WTC11 (cell line): ENCODE measurements at regions not wholly inside any gene's neighbourhood (a gene's known extent, or its start where the extent isn't known, plus 50 kb on each side); places are given as distances from the start of the nearest gene placed in this dataset.

Experiments used
- ATAC-seq: fragments of 200-7000 bp; cut with Tn5 transposase; 2 replicates; pipeline ENCODE4 v1.10.0; 2021; ENCODE audit warnings: mild to moderate bottlenecking, moderate library complexity
- CTCF ChIA-PET: fragments of 300-600 bp; sonication (Branson Sonifier 250); formaldehyde crosslinking; loops from one replicate; lab custom pipeline; 2021; ENCODE audit warnings: antibody characterized with exemption; lab: Charles Lee
- POLR2A ChIA-PET: fragments of 350-600 bp; sonication (Branson Sonifier 250); formaldehyde crosslinking; loops from one replicate; lab custom pipeline; 2021; ENCODE audit warnings: antibody characterized with exemption; lab: Charles Lee
- DNase-seq: peaks from one replicate; pipeline ENCODE4 v3.0.0; 2021; ENCODE audit warnings: low spot score
- H3K27ac Mint-ChIP-seq: 2 replicates; pipeline ENCODE4 v1.8.0; 2021; ENCODE audit warnings: mixed read lengths
- H3K27me3 Mint-ChIP-seq: 2 replicates; pipeline ENCODE4 v1.8.0; 2021; ENCODE audit warnings: low read depth, mild to moderate bottlenecking, moderate library complexity, mixed read lengths
- H3K36me3 Mint-ChIP-seq: 2 replicates; pipeline ENCODE4 v1.8.0; 2021; ENCODE audit warnings: mixed read lengths
- H3K4me1 Mint-ChIP-seq: 2 replicates; pipeline ENCODE4 v1.8.0; 2022; ENCODE audit warnings: mixed read lengths
- H3K4me3 Mint-ChIP-seq: 2 replicates; pipeline ENCODE4 v1.8.0; 2021; ENCODE audit warnings: mild to moderate bottlenecking, moderate library complexity, mixed read lengths
- H3K9me3 Mint-ChIP-seq: 2 replicates; pipeline ENCODE4 v1.8.0; 2021; ENCODE audit warnings: mixed read lengths
- CREM ChIP-seq: sonication (generic); formaldehyde crosslinking; IDR thresholded peaks from 2 replicates; pipeline ENCODE4 v1.8.1; 2022; ENCODE audit warnings: mild to moderate bottlenecking, missing genetic modification reagents, moderate library complexity
- GABPB1 ChIP-seq: sonication (generic); formaldehyde crosslinking; IDR thresholded peaks from 2 replicates; pipeline ENCODE4 v1.8.1; 2023; ENCODE audit warnings: mild to moderate bottlenecking, missing genetic modification reagents
- NFE2L1 ChIP-seq: sonication (generic); formaldehyde crosslinking; IDR thresholded peaks from 2 replicates; pipeline ENCODE4 v1.8.1; 2023; ENCODE audit warnings: missing genetic modification reagents
- NR1H2 ChIP-seq: sonication (generic); formaldehyde crosslinking; IDR thresholded peaks from 2 replicates; pipeline ENCODE4 v1.9.0; 2021; ENCODE audit warnings: mild to moderate bottlenecking, moderate library complexity, missing genetic modification reagents
- TEAD4 ChIP-seq: sonication (generic); formaldehyde crosslinking; IDR thresholded peaks from 2 replicates; pipeline ENCODE4 v1.8.0; 2022; ENCODE audit warnings: mild to moderate bottlenecking, missing genetic modification reagents
- ZNF138 ChIP-seq: sonication (generic); formaldehyde crosslinking; conservative IDR thresholded peaks from 2 replicates; pipeline ENCODE4 v1.8.1; 2022; ENCODE audit warnings: mild to moderate bottlenecking, moderate library complexity, missing genetic modification reagents
- ZNF232 ChIP-seq: sonication (generic); formaldehyde crosslinking; IDR thresholded peaks from 2 replicates; pipeline ENCODE4 v1.8.0; 2022; ENCODE audit warnings: mild to moderate bottlenecking, missing genetic modification reagents
- ZNF396 ChIP-seq: fragments of 250-450 bp; sonication (Bioruptor Pico); IDR thresholded peaks from 2 replicates; pipeline ENCODE4 v1.8.0; 2021; ENCODE audit warnings: mild to moderate bottlenecking, moderate library complexity, borderline replicate concordance
- ZNF416 ChIP-seq: fragments of 250-450 bp; sonication (Bioruptor Pico); IDR thresholded peaks from 2 replicates; pipeline ENCODE4 v1.9.0; 2021; ENCODE audit warnings: mild to moderate bottlenecking, inconsistent platforms
- TF ChIP-seq, protein P1 (sequence below): sonication (generic); formaldehyde crosslinking; IDR thresholded peaks from 2 replicates; pipeline ENCODE4 v1.8.1; 2022; ENCODE audit warnings: low read depth, mild to moderate bottlenecking, moderate library complexity, missing genetic modification reagents, borderline replicate concordance
- TF ChIP-seq, protein P2 (sequence below): fragments of 250-450 bp; sonication (Bioruptor Pico); IDR thresholded peaks from 2 replicates; pipeline ENCODE4 v1.9.0; 2021; ENCODE audit warnings: mild to moderate bottlenecking, borderline replicate concordance
- TF ChIP-seq, protein P3 (sequence below): fragments of 250-450 bp; sonication (Bioruptor Pico); IDR thresholded peaks from 2 replicates; pipeline ENCODE4 v1.9.0; 2021; ENCODE audit warnings: moderate library complexity, mild to moderate bottlenecking, inconsistent platforms, borderline replicate concordance
- TF ChIP-seq, protein P4 (sequence below): sonication (generic); formaldehyde crosslinking; IDR thresholded peaks from 2 replicates; pipeline ENCODE4 v1.8.0; 2022; ENCODE audit warnings: mild to moderate bottlenecking, missing genetic modification reagents
- TF ChIP-seq, protein P5 (sequence below): fragments of 250-450 bp; sonication (Bioruptor Pico); conservative IDR thresholded peaks from 2 replicates; pipeline ENCODE4 v1.9.0; 2021; ENCODE audit warnings: mild to moderate bottlenecking
- TF ChIP-seq, protein P6 (sequence below): fragments of 250-450 bp; sonication (Bioruptor Pico); IDR thresholded peaks from 2 replicates; pipeline ENCODE4 v1.9.0; 2021; ENCODE audit warnings: mild to moderate bottlenecking
- TF ChIP-seq, protein P7 (sequence below): sonication (generic); formaldehyde crosslinking; IDR thresholded peaks from 2 replicates; pipeline ENCODE4 v1.8.1; 2023; ENCODE audit warnings: mild to moderate bottlenecking, missing genetic modification reagents

DNA sequence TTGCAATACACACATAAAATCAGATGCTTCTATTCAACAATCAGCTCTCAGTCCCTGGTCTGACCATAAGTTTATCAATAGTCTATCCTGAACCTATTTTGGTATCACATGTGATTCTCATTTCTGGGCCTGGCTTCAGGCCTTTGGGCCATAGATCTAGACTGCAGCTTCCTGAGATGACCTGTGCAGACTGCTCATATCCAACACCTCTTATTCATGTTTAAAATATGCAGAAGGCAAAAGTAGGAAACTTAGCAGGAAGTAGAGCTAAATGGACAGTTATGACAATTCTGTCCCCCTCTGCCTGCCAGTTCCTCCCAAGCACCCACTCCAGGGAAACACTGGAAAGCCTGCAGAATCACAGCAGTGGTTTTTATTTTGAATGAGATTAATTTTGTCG, 53.3 kb downstream of the C7orf25 start:
- peaks cover 15% of the 10 kb centered on the region for H3K4me1 Mint-ChIP-seq
- H3K4me3 Mint-ChIP-seq: no peak overlapping the region
- TF ChIP-seq, protein P1, sequence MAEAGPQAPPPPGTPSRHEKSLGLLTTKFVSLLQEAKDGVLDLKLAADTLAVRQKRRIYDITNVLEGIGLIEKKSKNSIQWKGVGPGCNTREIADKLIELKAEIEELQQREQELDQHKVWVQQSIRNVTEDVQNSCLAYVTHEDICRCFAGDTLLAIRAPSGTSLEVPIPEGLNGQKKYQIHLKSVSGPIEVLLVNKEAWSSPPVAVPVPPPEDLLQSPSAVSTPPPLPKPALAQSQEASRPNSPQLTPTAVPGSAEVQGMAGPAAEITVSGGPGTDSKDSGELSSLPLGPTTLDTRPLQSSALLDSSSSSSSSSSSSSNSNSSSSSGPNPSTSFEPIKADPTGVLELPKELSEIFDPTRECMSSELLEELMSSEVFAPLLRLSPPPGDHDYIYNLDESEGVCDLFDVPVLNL (CRISPR knock-in tag): no peak
- TF ChIP-seq TEAD4 (CRISPR knock-in tag): no peak
- TF ChIP-seq NR1H2 (CRISPR knock-in tag): no peak
- no peak for TF ChIP-seq ZNF396
- TF ChIP-seq, protein P2, sequence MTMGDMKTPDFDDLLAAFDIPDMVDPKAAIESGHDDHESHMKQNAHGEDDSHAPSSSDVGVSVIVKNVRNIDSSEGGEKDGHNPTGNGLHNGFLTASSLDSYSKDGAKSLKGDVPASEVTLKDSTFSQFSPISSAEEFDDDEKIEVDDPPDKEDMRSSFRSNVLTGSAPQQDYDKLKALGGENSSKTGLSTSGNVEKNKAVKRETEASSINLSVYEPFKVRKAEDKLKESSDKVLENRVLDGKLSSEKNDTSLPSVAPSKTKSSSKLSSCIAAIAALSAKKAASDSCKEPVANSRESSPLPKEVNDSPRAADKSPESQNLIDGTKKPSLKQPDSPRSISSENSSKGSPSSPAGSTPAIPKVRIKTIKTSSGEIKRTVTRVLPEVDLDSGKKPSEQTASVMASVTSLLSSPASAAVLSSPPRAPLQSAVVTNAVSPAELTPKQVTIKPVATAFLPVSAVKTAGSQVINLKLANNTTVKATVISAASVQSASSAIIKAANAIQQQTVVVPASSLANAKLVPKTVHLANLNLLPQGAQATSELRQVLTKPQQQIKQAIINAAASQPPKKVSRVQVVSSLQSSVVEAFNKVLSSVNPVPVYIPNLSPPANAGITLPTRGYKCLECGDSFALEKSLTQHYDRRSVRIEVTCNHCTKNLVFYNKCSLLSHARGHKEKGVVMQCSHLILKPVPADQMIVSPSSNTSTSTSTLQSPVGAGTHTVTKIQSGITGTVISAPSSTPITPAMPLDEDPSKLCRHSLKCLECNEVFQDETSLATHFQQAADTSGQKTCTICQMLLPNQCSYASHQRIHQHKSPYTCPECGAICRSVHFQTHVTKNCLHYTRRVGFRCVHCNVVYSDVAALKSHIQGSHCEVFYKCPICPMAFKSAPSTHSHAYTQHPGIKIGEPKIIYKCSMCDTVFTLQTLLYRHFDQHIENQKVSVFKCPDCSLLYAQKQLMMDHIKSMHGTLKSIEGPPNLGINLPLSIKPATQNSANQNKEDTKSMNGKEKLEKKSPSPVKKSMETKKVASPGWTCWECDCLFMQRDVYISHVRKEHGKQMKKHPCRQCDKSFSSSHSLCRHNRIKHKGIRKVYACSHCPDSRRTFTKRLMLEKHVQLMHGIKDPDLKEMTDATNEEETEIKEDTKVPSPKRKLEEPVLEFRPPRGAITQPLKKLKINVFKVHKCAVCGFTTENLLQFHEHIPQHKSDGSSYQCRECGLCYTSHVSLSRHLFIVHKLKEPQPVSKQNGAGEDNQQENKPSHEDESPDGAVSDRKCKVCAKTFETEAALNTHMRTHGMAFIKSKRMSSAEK (CRISPR knock-in tag): no peak
- TF ChIP-seq GABPB1: no peak
- TF ChIP-seq, protein P3, sequence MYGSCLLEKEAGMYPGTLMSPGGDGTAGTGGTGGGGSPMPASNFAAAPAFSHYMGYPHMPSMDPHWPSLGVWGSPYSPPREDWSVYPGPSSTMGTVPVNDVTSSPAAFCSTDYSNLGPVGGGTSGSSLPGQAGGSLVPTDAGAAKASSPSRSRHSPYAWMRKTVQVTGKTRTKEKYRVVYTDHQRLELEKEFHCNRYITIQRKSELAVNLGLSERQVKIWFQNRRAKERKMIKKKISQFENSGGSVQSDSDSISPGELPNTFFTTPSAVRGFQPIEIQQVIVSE (CRISPR knock-in tag): no peak
- no peak for TF ChIP-seq ZNF138 (CRISPR knock-in tag)
- TF ChIP-seq CREM: no peak
- TF ChIP-seq, protein P4, sequence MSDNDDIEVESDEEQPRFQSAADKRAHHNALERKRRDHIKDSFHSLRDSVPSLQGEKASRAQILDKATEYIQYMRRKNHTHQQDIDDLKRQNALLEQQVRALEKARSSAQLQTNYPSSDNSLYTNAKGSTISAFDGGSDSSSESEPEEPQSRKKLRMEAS (CRISPR knock-in tag): no peak
- TF ChIP-seq, protein P5, sequence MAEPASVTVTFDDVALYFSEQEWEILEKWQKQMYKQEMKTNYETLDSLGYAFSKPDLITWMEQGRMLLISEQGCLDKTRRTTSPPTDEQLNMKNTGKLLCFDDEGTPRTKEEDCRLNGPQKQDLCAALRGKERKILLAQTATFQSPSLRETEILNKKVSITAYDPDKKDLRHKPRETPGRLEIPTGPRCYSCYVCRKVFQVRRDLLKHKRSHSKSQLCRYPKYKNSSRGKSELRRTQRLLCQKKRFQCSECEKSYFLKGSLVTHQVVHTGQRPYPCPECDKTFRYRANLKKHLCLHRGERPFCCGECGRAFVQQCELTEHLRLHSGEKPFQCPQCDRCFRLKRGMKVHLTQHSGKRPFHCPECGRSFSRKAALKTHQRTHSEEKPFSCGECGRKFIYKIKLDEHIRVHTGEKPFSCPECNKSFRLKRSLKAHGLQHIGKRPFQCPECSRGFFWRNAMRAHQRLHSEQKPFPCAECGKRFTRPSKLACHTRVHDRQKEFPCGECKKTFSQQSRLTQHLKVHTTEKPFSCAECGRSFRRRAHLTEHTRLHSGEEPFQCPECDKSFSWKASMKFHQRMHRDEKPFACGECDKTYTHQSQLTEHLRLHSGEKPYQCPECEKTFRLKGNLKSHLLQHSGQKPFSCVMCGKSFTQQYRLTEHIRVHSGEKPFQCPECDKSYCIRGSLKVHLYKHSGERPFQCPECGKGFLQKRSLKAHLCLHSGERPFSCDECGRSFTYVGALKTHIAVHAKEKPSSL (CRISPR knock-in tag): no peak
- no peak for TF ChIP-seq ZNF416 (CRISPR knock-in tag)
- TF ChIP-seq, protein P6, sequence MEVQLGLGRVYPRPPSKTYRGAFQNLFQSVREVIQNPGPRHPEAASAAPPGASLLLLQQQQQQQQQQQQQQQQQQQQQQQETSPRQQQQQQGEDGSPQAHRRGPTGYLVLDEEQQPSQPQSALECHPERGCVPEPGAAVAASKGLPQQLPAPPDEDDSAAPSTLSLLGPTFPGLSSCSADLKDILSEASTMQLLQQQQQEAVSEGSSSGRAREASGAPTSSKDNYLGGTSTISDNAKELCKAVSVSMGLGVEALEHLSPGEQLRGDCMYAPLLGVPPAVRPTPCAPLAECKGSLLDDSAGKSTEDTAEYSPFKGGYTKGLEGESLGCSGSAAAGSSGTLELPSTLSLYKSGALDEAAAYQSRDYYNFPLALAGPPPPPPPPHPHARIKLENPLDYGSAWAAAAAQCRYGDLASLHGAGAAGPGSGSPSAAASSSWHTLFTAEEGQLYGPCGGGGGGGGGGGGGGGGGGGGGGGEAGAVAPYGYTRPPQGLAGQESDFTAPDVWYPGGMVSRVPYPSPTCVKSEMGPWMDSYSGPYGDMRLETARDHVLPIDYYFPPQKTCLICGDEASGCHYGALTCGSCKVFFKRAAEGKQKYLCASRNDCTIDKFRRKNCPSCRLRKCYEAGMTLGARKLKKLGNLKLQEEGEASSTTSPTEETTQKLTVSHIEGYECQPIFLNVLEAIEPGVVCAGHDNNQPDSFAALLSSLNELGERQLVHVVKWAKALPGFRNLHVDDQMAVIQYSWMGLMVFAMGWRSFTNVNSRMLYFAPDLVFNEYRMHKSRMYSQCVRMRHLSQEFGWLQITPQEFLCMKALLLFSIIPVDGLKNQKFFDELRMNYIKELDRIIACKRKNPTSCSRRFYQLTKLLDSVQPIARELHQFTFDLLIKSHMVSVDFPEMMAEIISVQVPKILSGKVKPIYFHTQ: no peak
- no peak for TF ChIP-seq NFE2L1 (CRISPR knock-in tag)
- TF ChIP-seq ZNF232 (CRISPR knock-in tag): no peak
- TF ChIP-seq, protein P7, sequence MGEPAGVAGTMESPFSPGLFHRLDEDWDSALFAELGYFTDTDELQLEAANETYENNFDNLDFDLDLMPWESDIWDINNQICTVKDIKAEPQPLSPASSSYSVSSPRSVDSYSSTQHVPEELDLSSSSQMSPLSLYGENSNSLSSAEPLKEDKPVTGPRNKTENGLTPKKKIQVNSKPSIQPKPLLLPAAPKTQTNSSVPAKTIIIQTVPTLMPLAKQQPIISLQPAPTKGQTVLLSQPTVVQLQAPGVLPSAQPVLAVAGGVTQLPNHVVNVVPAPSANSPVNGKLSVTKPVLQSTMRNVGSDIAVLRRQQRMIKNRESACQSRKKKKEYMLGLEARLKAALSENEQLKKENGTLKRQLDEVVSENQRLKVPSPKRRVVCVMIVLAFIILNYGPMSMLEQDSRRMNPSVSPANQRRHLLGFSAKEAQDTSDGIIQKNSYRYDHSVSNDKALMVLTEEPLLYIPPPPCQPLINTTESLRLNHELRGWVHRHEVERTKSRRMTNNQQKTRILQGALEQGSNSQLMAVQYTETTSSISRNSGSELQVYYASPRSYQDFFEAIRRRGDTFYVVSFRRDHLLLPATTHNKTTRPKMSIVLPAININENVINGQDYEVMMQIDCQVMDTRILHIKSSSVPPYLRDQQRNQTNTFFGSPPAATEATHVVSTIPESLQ (CRISPR knock-in tag): no peak
- peaks cover 39% of the 10 kb centered on the region for H3K9me3 Mint-ChIP-seq
- ATAC-seq (no peak), DNase-seq (no peak)
- H3K27ac Mint-ChIP-seq: no peak overlapping the region
- POLR2A ChIA-PET: no interaction called here
- CTCF ChIA-PET: interaction anchor here (1.1 kb wide), 1 partner anchor 18 kb away, joined by 5 read pairs; no protein-coding TSS in a partner anchor
- H3K36me3 Mint-ChIP-seq: peaks cover 43% of the 10 kb centered on the region
- H3K27me3 Mint-ChIP-seq: peaks cover 22% of the 10 kb centered on the region
